H9 (cell line): ENCODE measurements at regions not wholly inside any gene's neighbourhood (a gene's known extent, or its start where the extent isn't known, plus 50 kb on each side); places are given as distances from the start of the nearest gene placed in this dataset.

Experiments
- DNase-seq: peaks from one replicate; pipeline ENCODE4 v3.0.0-alpha.2; 2017
- H2AFZ ChIP-seq: one replicate; pipeline ENCODE4 v1.6.1; 2013; ENCODE audit warnings: mild to moderate bottlenecking, low read length, control low read depth, moderate library complexity
- H2AK5ac ChIP-seq: 2 replicates; pipeline ENCODE4 v1.6.1; 2013; ENCODE audit warnings: low read length, control low read depth, mixed read lengths; ENCODE audit not compliant: insufficient read length
- H2BK120ac ChIP-seq: one replicate; pipeline ENCODE4 v1.6.1; 2013; ENCODE audit warnings: low read depth, mild to moderate bottlenecking, low read length, control low read depth, inconsistent platforms; ENCODE audit not compliant: poor library complexity, severe bottlenecking
- H2BK12ac ChIP-seq: 2 replicates; pipeline ENCODE4 v1.6.1; 2013; ENCODE audit warnings: low read length, control low read depth, mixed read lengths, low read depth; ENCODE audit not compliant: insufficient read length
- H2BK15ac ChIP-seq: 2 replicates; pipeline ENCODE4 v1.6.1; 2013; ENCODE audit warnings: low read depth, low read length, control low read depth
- H2BK20ac ChIP-seq: one replicate; pipeline ENCODE4 v1.6.1; 2013; ENCODE audit warnings: low read depth, mild to moderate bottlenecking, low read length, control low read depth, inconsistent platforms; ENCODE audit not compliant: poor library complexity, severe bottlenecking
- H2BK5ac ChIP-seq: 2 replicates; pipeline ENCODE4 v1.6.1; 2013; ENCODE audit warnings: low read length, control low read depth, mixed read lengths; ENCODE audit not compliant: insufficient read length
- H3K14ac ChIP-seq: 2 replicates; pipeline ENCODE4 v1.6.1; 2013; ENCODE audit warnings: low read length, control low read depth; ENCODE audit not compliant: insufficient read depth
- H3K18ac ChIP-seq: 2 replicates; pipeline ENCODE4 v1.6.1; 2013; ENCODE audit warnings: low read depth, mild to moderate bottlenecking, mixed read lengths, low read length, control low read depth; ENCODE audit not compliant: insufficient read length
- H3K23ac ChIP-seq: 2 replicates; pipeline ENCODE4 v1.6.1; 2013; ENCODE audit warnings: low read length, control low read depth, mixed read lengths, low read depth; ENCODE audit not compliant: insufficient read length
- H3K23me2 ChIP-seq: 2 replicates; pipeline ENCODE4 v1.6.1; 2013; ENCODE audit warnings: low read depth, mild to moderate bottlenecking, mixed read lengths, low read length, control low read depth; ENCODE audit not compliant: insufficient read length, poor library complexity, severe bottlenecking
- H3K27ac ChIP-seq: 2 replicates; pipeline ENCODE4 v1.5.1; 2013; ENCODE audit warnings: low read length, control low read depth, mixed read lengths, low read depth; ENCODE audit not compliant: insufficient read length
- H3K27me3 ChIP-seq: 2 replicates; pipeline ENCODE4 v1.6.1; 2013; ENCODE audit warnings: low read length, control low read depth, inconsistent platforms; ENCODE audit not compliant: insufficient read depth
- H3K4ac ChIP-seq: 2 replicates; pipeline ENCODE4 v1.6.1; 2013; ENCODE audit warnings: low read depth, mild to moderate bottlenecking, control low read depth, inconsistent platforms, low read length, moderate library complexity
- H3K4me1 ChIP-seq: 2 replicates; pipeline ENCODE4 v1.6.1; 2013; ENCODE audit warnings: low read length, control low read depth, inconsistent platforms; ENCODE audit not compliant: insufficient read depth
- H3K4me2 ChIP-seq: 2 replicates; pipeline ENCODE4 v1.6.1; 2013; ENCODE audit warnings: low read length, control low read depth, mixed read lengths; ENCODE audit not compliant: insufficient read length, insufficient read depth
- H3K56ac ChIP-seq: 2 replicates; pipeline ENCODE4 v1.6.1; 2013; ENCODE audit warnings: low read depth, mild to moderate bottlenecking, mixed read lengths, low read length, control low read depth; ENCODE audit not compliant: insufficient read length
- H3K79me1 ChIP-seq: 2 replicates; pipeline ENCODE4 v1.6.1; 2013; ENCODE audit warnings: low read depth, mild to moderate bottlenecking, moderate library complexity, low read length, control low read depth, inconsistent platforms; ENCODE audit not compliant: insufficient read depth, poor library complexity, severe bottlenecking
- H3K79me2 ChIP-seq: 2 replicates; pipeline ENCODE4 v1.6.1; 2013; ENCODE audit warnings: low read length, control low read depth, inconsistent platforms; ENCODE audit not compliant: insufficient read depth
- H3K9ac ChIP-seq: 2 replicates; pipeline ENCODE4 v1.6.1; 2013; ENCODE audit warnings: low read length, control low read depth, mixed read lengths; ENCODE audit not compliant: insufficient read length; ENCODE audit errors: extremely low read depth
- H3K9me3 ChIP-seq: one replicate; pipeline ENCODE4 v1.6.1; 2013; ENCODE audit warnings: low read depth, low read length, inconsistent platforms; ENCODE audit not compliant: control insufficient read depth
- H3T11ph ChIP-seq: one replicate; pipeline ENCODE4 v1.6.1; 2013; ENCODE audit warnings: mild to moderate bottlenecking, low read length, control low read depth, inconsistent platforms
- H4K20me1 ChIP-seq: one replicate; pipeline ENCODE4 v1.6.1; 2013; ENCODE audit not compliant: control insufficient read depth, insufficient read length, insufficient read depth
- H4K5ac ChIP-seq: 2 replicates; pipeline ENCODE4 v1.6.1; 2013; ENCODE audit warnings: low read depth, mild to moderate bottlenecking, mixed read lengths, low read length, control low read depth; ENCODE audit not compliant: insufficient read length
- H4K8ac ChIP-seq: replicated peaks from 2 replicates; pipeline ENCODE4 v1.6.1; 2013; ENCODE audit warnings: low read length, control low read depth, mixed read lengths, low read depth; ENCODE audit not compliant: insufficient read length
- H4K91ac ChIP-seq: 2 replicates; pipeline ENCODE4 v1.6.1; 2013; ENCODE audit warnings: low read depth, mild to moderate bottlenecking, moderate library complexity, mixed read lengths, low read length, control low read depth; ENCODE audit not compliant: insufficient read length
- H3K27ac Mint-ChIP-seq, 3 experiments: 2 replicates in 2 of 3; 3 replicates in 1 of 3; pipeline ENCODE4 v1.8.0; 2020 to 2021; ENCODE audit warnings: mixed read lengths in 3 of 3, mild to moderate bottlenecking in 1 of 3, moderate library complexity in 1 of 3
- H3K27me3 Mint-ChIP-seq: 2 replicates; pipeline ENCODE4 v1.8.0; 2021; ENCODE audit warnings: low read depth, mild to moderate bottlenecking, moderate library complexity, mixed read lengths
- H3K36me3 Mint-ChIP-seq, 3 experiments: 2 replicates in 2 of 3; 3 replicates in 1 of 3; pipeline ENCODE4 v1.8.0; 2020 to 2021; ENCODE audit warnings: low read depth in 3 of 3, mixed read lengths in 3 of 3; ENCODE audit not compliant: insufficient read depth in 1 of 3
- H3K4me1 Mint-ChIP-seq, 2 experiments: 2 replicates each; pipeline ENCODE4 v1.8.0; 2020; ENCODE audit warnings: mixed read lengths in 2 of 2
- H3K4me3 Mint-ChIP-seq, 2 experiments: 2 replicates in 1 of 2; 3 replicates in 1 of 2; pipeline ENCODE4 v1.8.0; 2020 to 2021; ENCODE audit warnings: mild to moderate bottlenecking in 2 of 2, mixed read lengths in 2 of 2, moderate library complexity in 1 of 2
- H3K9me3 Mint-ChIP-seq, 2 experiments: 2 replicates in 1 of 2; 3 replicates in 1 of 2; pipeline ENCODE4 v1.8.0; 2020; ENCODE audit warnings: mild to moderate bottlenecking in 2 of 2, mixed read lengths in 2 of 2, moderate library complexity in 1 of 2
- WGBS: extraction: QIAGEN DNeasy Blood & Tissue Kit; methylation state at CpG from one replicate; pipeline ENCODE4 v1.1.7; 2013; ENCODE audit warnings: missing lambda C conversion rate, low lambda C conversion rate, mixed read lengths; ENCODE audit not compliant: insufficient read length; ENCODE audit errors: extremely low coverage; 5-methylcytosine and 5-hydroxymethylcytosine counted together
- TF ChIP-seq, protein P1 (sequence below): fragments of 200-600 bp; sonication (generic); conservative IDR thresholded peaks from 3 replicates; pipeline ENCODE4 v1.8.0; 2021; ENCODE audit warnings: antibody characterized with exemption, mild to moderate bottlenecking

DNA sequence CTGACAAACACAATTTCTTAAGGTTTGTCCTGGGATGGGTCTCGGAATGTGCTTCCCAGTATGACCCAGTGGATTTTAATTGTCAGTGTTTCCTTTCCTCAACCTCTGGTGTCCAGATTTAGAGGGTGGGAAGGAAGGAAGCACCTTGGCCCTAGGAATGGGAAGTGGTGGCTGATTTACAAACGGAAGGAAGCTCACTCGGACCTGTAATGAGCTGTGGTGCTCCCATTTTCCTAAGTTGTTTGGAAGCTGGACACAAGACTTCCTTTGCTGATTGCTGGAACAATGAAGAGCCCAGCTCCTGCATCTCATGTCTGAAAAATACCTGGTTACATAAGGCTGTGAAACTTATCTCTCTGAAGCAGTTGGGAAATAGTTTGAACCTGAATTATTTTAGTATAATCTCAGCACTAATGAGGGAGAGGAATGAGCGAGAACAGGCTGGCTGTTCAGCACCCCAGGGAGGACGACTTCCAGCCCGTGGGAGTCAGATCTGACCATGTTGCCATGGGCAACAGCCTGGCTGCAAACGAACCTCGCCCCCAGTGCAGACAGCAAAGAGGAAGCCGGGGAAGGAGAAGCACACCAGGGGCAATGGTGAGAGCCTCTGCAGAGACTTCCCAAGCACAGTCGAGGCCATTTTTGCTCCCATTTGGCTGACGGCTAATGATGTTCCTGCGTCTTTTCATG lies 74.4 kb upstream of the ASB18 start:
- H2BK5ac ChIP-seq = no peak overlapping the region
- WGBS = no CpG with 5 or more reads among the region's 12 CpGs
- peaks cover 8 to 18% (median 10%) of the 10 kb centered on the region in 3 experiments for H3K36me3 Mint-ChIP-seq
- no peak overlapping the region for H3K56ac ChIP-seq
- H3K4me2 ChIP-seq = no peak overlapping the region
- H3K27ac Mint-ChIP-seq = peak overlapping the region in 2 of 3 experiments; percentile 2 to 12; a peak in 1 of 7 replicates
- no peak overlapping the region for H3K14ac ChIP-seq
- H3K27me3 Mint-ChIP-seq = peaks cover 2% of the 10 kb centered on the region; the same call in 1 of the 2 replicates
- no peak overlapping the region for H2BK20ac ChIP-seq
- no peak overlapping the region for H2BK15ac ChIP-seq
- H4K8ac ChIP-seq = no peak overlapping the region
- no peak overlapping the region for H4K91ac ChIP-seq
- no peak overlapping the region for H2BK12ac ChIP-seq
- H3K27me3 ChIP-seq = no peaks in the 10 kb centered on the region
- H3K4me1 Mint-ChIP-seq = peaks cover 16 to 27% of the 10 kb centered on the region in 2 experiments
- DNase-seq = peak; percentile 57
- no peak overlapping the region for H4K5ac ChIP-seq
- no peak overlapping the region for H3K27ac ChIP-seq
- no peak overlapping the region for H3K23ac ChIP-seq
- no peak overlapping the region for H3T11ph ChIP-seq
- H3K18ac ChIP-seq = no peak overlapping the region
- no peaks in the 10 kb centered on the region for H3K79me2 ChIP-seq
- H3K4ac ChIP-seq = no peak overlapping the region
- no peaks in the 10 kb centered on the region for H4K20me1 ChIP-seq
- no peak overlapping the region for H2AK5ac ChIP-seq
- no peaks in the 10 kb centered on the region for H3K79me1 ChIP-seq
- no peak overlapping the region for H2BK120ac ChIP-seq
- TF ChIP-seq, protein P1, sequence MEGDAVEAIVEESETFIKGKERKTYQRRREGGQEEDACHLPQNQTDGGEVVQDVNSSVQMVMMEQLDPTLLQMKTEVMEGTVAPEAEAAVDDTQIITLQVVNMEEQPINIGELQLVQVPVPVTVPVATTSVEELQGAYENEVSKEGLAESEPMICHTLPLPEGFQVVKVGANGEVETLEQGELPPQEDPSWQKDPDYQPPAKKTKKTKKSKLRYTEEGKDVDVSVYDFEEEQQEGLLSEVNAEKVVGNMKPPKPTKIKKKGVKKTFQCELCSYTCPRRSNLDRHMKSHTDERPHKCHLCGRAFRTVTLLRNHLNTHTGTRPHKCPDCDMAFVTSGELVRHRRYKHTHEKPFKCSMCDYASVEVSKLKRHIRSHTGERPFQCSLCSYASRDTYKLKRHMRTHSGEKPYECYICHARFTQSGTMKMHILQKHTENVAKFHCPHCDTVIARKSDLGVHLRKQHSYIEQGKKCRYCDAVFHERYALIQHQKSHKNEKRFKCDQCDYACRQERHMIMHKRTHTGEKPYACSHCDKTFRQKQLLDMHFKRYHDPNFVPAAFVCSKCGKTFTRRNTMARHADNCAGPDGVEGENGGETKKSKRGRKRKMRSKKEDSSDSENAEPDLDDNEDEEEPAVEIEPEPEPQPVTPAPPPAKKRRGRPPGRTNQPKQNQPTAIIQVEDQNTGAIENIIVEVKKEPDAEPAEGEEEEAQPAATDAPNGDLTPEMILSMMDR = no peak
- peaks cover 9 to 14% of the 10 kb centered on the region in 2 experiments; a peak in 4 of 5 replicates for H3K9me3 Mint-ChIP-seq
- no peaks in the 10 kb centered on the region for H3K9me3 ChIP-seq
- no peaks in the 10 kb centered on the region for H3K23me2 ChIP-seq
- H2AFZ ChIP-seq = no peak overlapping the region
- no peak overlapping the region for H3K9ac ChIP-seq
- no peaks in the 10 kb centered on the region for H3K4me1 ChIP-seq
- H3K4me3 Mint-ChIP-seq = no peak overlapping the region
